GM21825 (cell line): ENCODE measurements at regions not wholly inside any gene's neighbourhood (a gene's known extent, or its start where the extent isn't known, plus 50 kb on each side); places are given as distances from the start of the nearest gene placed in this dataset.
"Not testable (repeated sequence)": the region's sequence is repeated elsewhere in the genome, so short reads cannot be mapped to it uniquely, and the experiment has no call there.

Experiments used
- ATAC-seq: cut with Tn5 transposase; IDR thresholded peaks from one replicate; pipeline ENCODE4 v1.9.1; 2021; ENCODE audit warnings: mild to moderate bottlenecking, moderate library complexity; ENCODE audit not compliant: unreplicated experiment

GRCh38 chr6:19892260-19892659 is 55.1 kb downstream of the ID4 start:
- no peak for ATAC-seq

GRCh38 chr6:19895866-19896692 is 58.9 kb downstream of the ID4 start:
- no peak for ATAC-seq

GRCh38 chr6:19896693-19897010 is 59.5 kb downstream of the ID4 start:
- no peak for ATAC-seq

GRCh38 chr6:19898141-19898740 is 61.1 kb downstream of the ID4 start:
- no peak for ATAC-seq

- ATAC-seq: no peak
Measured at GRCh38 chr6:19902201-19902600, 65.0 kb downstream of the ID4 start.

- not testable (repeated sequence) for ATAC-seq
Measured at GRCh38 chr6:19904408-19904807, 67.2 kb downstream of the ID4 start.

GRCh38 chr6:19905584-19905983 is 68.4 kb downstream of the ID4 start:
- ATAC-seq: no peak

- no peak for ATAC-seq
Measured at GRCh38 chr6:19906171-19906570, 69.0 kb downstream of the ID4 start.

- no peak for ATAC-seq
Measured at GRCh38 chr6:19911223-19911622, 74.1 kb downstream of the ID4 start.

- ATAC-seq: no peak
Measured at GRCh38 chr6:19918436-19918835, 81.3 kb downstream of the ID4 start.

- ATAC-seq: no peak
Measured at GRCh38 chr6:19921786-19922185, 84.6 kb downstream of the ID4 start.

- no peak for ATAC-seq
Measured at GRCh38 chr6:19925533-19925932, 88.4 kb downstream of the ID4 start.

- ATAC-seq: no peak
Measured at GRCh38 chr6:19928461-19928860, 91.3 kb downstream of the ID4 start.

- no peak for ATAC-seq
Measured at GRCh38 chr6:19929312-19929711, 92.1 kb downstream of the ID4 start.

GRCh38 chr6:19934996-19935591 is 97.9 kb downstream of the ID4 start:
- no peak for ATAC-seq

GRCh38 chr6:19939321-19939720 is 102.2 kb downstream of the ID4 start:
- ATAC-seq: not testable (repeated sequence)

GRCh38 chr6:19939926-19940325 is 102.8 kb downstream of the ID4 start:
- ATAC-seq: not testable (repeated sequence)

GRCh38 chr6:19943042-19943441 is 105.9 kb downstream of the ID4 start:
- ATAC-seq: no peak

- no peak for ATAC-seq
Measured at GRCh38 chr6:19945843-19946358, 108.7 kb downstream of the ID4 start.

- no peak for ATAC-seq
Measured at GRCh38 chr6:19949155-19949554, 112.0 kb downstream of the ID4 start.

- ATAC-seq: no peak
Measured at GRCh38 chr6:19964115-19964514, 126.9 kb downstream of the ID4 start.

- ATAC-seq: no peak
Measured at GRCh38 chr6:19968201-19968600, 131.0 kb downstream of the ID4 start.
